Skeletal muscle satellite cell (primary cell): ENCODE measurements at regions not wholly inside any gene's neighbourhood (a gene's known extent, or its start where the extent isn't known, plus 50 kb on each side); places are given as distances from the start of the nearest gene placed in this dataset.

Experiments
- H3K27me3 ChIP-seq: 2 replicates; pipeline ENCODE4 v1.7.0; 2013; ENCODE audit warnings: low read length; ENCODE audit not compliant: control insufficient read depth, insufficient read depth
- H3K36me3 ChIP-seq: 2 replicates; pipeline ENCODE4 v1.7.0; 2013; ENCODE audit warnings: mild to moderate bottlenecking, control low read depth, low read length; ENCODE audit not compliant: insufficient read depth
- H3K4me1 ChIP-seq: 2 replicates; pipeline ENCODE4 v1.7.0; 2013; ENCODE audit warnings: low read length; ENCODE audit not compliant: control insufficient read depth, insufficient read depth
- H3K4me2 ChIP-seq: 2 replicates; pipeline ENCODE4 v1.7.0; 2013; ENCODE audit warnings: mild to moderate bottlenecking, low read length
- H3K4me3 ChIP-seq: 2 replicates; pipeline ENCODE4 v1.7.0; 2013; ENCODE audit warnings: low read length
- H3K9ac ChIP-seq: 2 replicates; pipeline ENCODE4 v1.7.0; 2013; ENCODE audit warnings: mild to moderate bottlenecking, low read depth, low read length, moderate library complexity
- H3K9me3 ChIP-seq: replicated peaks from 2 replicates; pipeline ENCODE4 v1.7.0; 2013; ENCODE audit warnings: mild to moderate bottlenecking, control low read depth, low read length

- no peaks in the 10 kb centered on the region for H3K36me3 ChIP-seq
- H3K4me1 ChIP-seq: no peaks in the 10 kb centered on the region
- H3K27me3 ChIP-seq: no peaks in the 10 kb centered on the region
- H3K9me3 ChIP-seq: peaks cover 20% of the 10 kb centered on the region
- H3K9ac ChIP-seq: no peak overlapping the region
- H3K4me2 ChIP-seq: no peak overlapping the region
- H3K4me3 ChIP-seq: no peak overlapping the region
Observed at GRCh38 chr5:4294878-4295277, 699.2 kb downstream of the IRX1 start.

GRCh38 chr5:4295663-4296339 lies 700.2 kb downstream of the IRX1 start:
- Histone ChIP-seq H3K4me1 (no peaks in the 10 kb centered on the region), H3K9ac (no peak overlapping the region), H3K4me2 (no peak overlapping the region), H3K9me3 (peaks cover 20% of the 10 kb centered on the region), H3K27me3 (no peaks in the 10 kb centered on the region), H3K36me3 (no peaks in the 10 kb centered on the region), H3K4me3 (no peak overlapping the region)

- H3K4me1 ChIP-seq: no peaks in the 10 kb centered on the region
- H3K4me3 ChIP-seq: no peak overlapping the region
- H3K27me3 ChIP-seq: no peaks in the 10 kb centered on the region
Observed at GRCh38 chr5:4306057-4306456, 710.4 kb downstream of the IRX1 start.

GRCh38 chr5:4309026-4309425 lies 713.4 kb downstream of the IRX1 start:
- Histone ChIP-seq H3K4me3 (no peak overlapping the region), H3K9me3 (peaks cover 12% of the 10 kb centered on the region), H3K36me3 (no peaks in the 10 kb centered on the region), H3K4me2 (no peak overlapping the region), H3K27me3 (no peaks in the 10 kb centered on the region), H3K9ac (no peak overlapping the region), H3K4me1 (no peaks in the 10 kb centered on the region)

More at GRCh38 chr5:4306057-4306456, 710.4 kb downstream of the IRX1 start:
- Histone ChIP-seq H3K36me3 (no peaks in the 10 kb centered on the region), H3K9ac (no peak overlapping the region), H3K4me2 (no peak overlapping the region), H3K9me3 (peaks cover 11% of the 10 kb centered on the region)

GRCh38 chr5:4313138-4313537 lies 717.5 kb downstream of the IRX1 start:
- no peaks in the 10 kb centered on the region for H3K4me1 ChIP-seq
- H3K9me3 ChIP-seq: peaks cover 17% of the 10 kb centered on the region
- H3K27me3 ChIP-seq: no peaks in the 10 kb centered on the region
- H3K36me3 ChIP-seq: no peaks in the 10 kb centered on the region
- no peak overlapping the region for H3K4me2 ChIP-seq
- no peak overlapping the region for H3K4me3 ChIP-seq
- H3K9ac ChIP-seq: no peak overlapping the region

- H3K9me3 ChIP-seq: peaks cover 5% of the 10 kb centered on the region
- H3K9ac ChIP-seq: no peak overlapping the region
- no peak overlapping the region for H3K4me3 ChIP-seq
- H3K4me1 ChIP-seq: no peaks in the 10 kb centered on the region
- no peaks in the 10 kb centered on the region for H3K27me3 ChIP-seq
- H3K4me2 ChIP-seq: no peak overlapping the region
- H3K36me3 ChIP-seq: no peaks in the 10 kb centered on the region
Observed at GRCh38 chr5:4319478-4320128, 724.0 kb downstream of the IRX1 start.

- Histone ChIP-seq H3K4me1 (no peaks in the 10 kb centered on the region), H3K4me3 (no peak overlapping the region), H3K4me2 (no peak overlapping the region), H3K27me3 (no peaks in the 10 kb centered on the region), H3K9me3 (peaks cover 10% of the 10 kb centered on the region), H3K9ac (no peak overlapping the region), H3K36me3 (no peaks in the 10 kb centered on the region)
Observed at GRCh38 chr5:4330327-4330726, 734.7 kb downstream of the IRX1 start.

- H3K4me1 ChIP-seq: no peaks in the 10 kb centered on the region
- no peak overlapping the region for H3K9ac ChIP-seq
- peaks cover 14% of the 10 kb centered on the region for H3K9me3 ChIP-seq
- no peak overlapping the region for H3K4me3 ChIP-seq
- no peaks in the 10 kb centered on the region for H3K27me3 ChIP-seq
- no peak overlapping the region for H3K4me2 ChIP-seq
- no peaks in the 10 kb centered on the region for H3K36me3 ChIP-seq
Observed at GRCh38 chr5:4335078-4335477, 739.4 kb downstream of the IRX1 start.

- peaks cover 15% of the 10 kb centered on the region for H3K9me3 ChIP-seq
- no peak overlapping the region for H3K4me3 ChIP-seq
- H3K36me3 ChIP-seq: no peaks in the 10 kb centered on the region
- H3K27me3 ChIP-seq: no peaks in the 10 kb centered on the region
- no peak overlapping the region for H3K9ac ChIP-seq
- H3K4me1 ChIP-seq: no peaks in the 10 kb centered on the region
- no peak overlapping the region for H3K4me2 ChIP-seq
Observed at GRCh38 chr5:4337519-4337918, 741.9 kb downstream of the IRX1 start.

GRCh38 chr5:4339949-4340348 lies 744.3 kb downstream of the IRX1 start:
- Histone ChIP-seq H3K4me2 (no peak overlapping the region), H3K36me3 (no peaks in the 10 kb centered on the region), H3K4me3 (no peak overlapping the region), H3K27me3 (no peaks in the 10 kb centered on the region), H3K4me1 (no peaks in the 10 kb centered on the region), H3K9me3 (peaks cover 16% of the 10 kb centered on the region), H3K9ac (no peak overlapping the region)

GRCh38 chr5:4345850-4346249 lies 750.2 kb downstream of the IRX1 start:
- H3K36me3 ChIP-seq: no peaks in the 10 kb centered on the region
- no peak overlapping the region for H3K4me3 ChIP-seq
- H3K27me3 ChIP-seq: no peaks in the 10 kb centered on the region
- H3K9me3 ChIP-seq: peaks cover 7% of the 10 kb centered on the region
- H3K4me2 ChIP-seq: no peak overlapping the region
- no peaks in the 10 kb centered on the region for H3K4me1 ChIP-seq
- H3K9ac ChIP-seq: no peak overlapping the region

- Histone ChIP-seq H3K4me1 (no peaks in the 10 kb centered on the region), H3K4me2 (no peak overlapping the region), H3K9me3 (peaks cover 4% of the 10 kb centered on the region), H3K9ac (no peak overlapping the region), H3K36me3 (no peaks in the 10 kb centered on the region), H3K27me3 (no peaks in the 10 kb centered on the region), H3K4me3 (no peak overlapping the region)
Observed at GRCh38 chr5:4348423-4348822, 752.8 kb downstream of the IRX1 start.
